Keratinocyte (primary cell): ENCODE measurements at regions not wholly inside any gene's neighbourhood (a gene's known extent, or its start where the extent isn't known, plus 50 kb on each side); places are given as distances from the start of the nearest gene placed in this dataset.

Experiments
- EZH2 ChIP-seq: IDR thresholded peaks from one replicate; pipeline ENCODE4 v1.6.1; 2012; ENCODE audit warnings: inconsistent platforms, mild to moderate bottlenecking, low read length, moderate library complexity
- TF ChIP-seq, protein P1 (sequence below), 3 experiments: IDR thresholded peaks in 1 of 3; conservative IDR thresholded peaks in 1 of 3; optimal IDR thresholded peaks in 1 of 3; 2 replicates in 2 of 3; 3 replicates in 1 of 3; pipeline versions ENCODE3 to v1.5.1; 2011; ENCODE audit warnings: low read length in 3 of 3, mild to moderate bottlenecking in 3 of 3, moderate library complexity in 2 of 3, control low read depth in 1 of 3, inconsistent platforms in 1 of 3; ENCODE audit not compliant: insufficient read depth in 2 of 3; ENCODE audit errors: extremely low read depth in 1 of 3

DNA sequence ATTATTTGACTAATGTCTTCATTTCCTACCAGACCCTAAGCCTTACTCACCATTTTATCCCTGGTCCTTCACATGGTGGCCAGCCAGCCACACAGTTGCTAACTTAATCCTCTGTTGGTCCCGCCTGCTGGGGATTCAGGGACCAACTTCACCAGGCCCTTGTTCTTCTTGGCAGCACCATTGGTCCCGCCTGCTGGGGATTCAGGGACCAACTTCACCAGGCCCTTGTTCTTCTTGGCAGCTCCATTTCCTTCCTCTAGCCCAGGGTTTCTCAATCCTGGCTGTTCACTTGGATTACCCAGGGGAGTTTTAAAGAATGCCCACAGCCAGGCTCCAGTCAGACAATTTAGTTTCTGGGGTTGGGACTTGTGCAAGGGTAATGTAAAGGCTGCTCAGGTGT, 233.1 kb upstream of the CSF3R start:
- TF ChIP-seq, protein P1, sequence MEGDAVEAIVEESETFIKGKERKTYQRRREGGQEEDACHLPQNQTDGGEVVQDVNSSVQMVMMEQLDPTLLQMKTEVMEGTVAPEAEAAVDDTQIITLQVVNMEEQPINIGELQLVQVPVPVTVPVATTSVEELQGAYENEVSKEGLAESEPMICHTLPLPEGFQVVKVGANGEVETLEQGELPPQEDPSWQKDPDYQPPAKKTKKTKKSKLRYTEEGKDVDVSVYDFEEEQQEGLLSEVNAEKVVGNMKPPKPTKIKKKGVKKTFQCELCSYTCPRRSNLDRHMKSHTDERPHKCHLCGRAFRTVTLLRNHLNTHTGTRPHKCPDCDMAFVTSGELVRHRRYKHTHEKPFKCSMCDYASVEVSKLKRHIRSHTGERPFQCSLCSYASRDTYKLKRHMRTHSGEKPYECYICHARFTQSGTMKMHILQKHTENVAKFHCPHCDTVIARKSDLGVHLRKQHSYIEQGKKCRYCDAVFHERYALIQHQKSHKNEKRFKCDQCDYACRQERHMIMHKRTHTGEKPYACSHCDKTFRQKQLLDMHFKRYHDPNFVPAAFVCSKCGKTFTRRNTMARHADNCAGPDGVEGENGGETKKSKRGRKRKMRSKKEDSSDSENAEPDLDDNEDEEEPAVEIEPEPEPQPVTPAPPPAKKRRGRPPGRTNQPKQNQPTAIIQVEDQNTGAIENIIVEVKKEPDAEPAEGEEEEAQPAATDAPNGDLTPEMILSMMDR (optimal IDR thresholded peaks at IDR 0.05 in 1 of 3, IDR thresholded peaks at IDR 0.05 in 1 of 3, conservative IDR thresholded peaks at IDR 0.05 in 1 of 3; ENCODE audit: extremely low read depth in 1 of 3, insufficient read depth in 2 of 3, low read length in 3 of 3): no peak
- TF ChIP-seq EZH2: no peak
